ENCODE measurements at regions not wholly inside any gene's neighbourhood (a gene's known extent, or its start where the extent isn't known, plus 50 kb on each side); places are given as distances from the start of the nearest gene placed in this dataset.

DNA sequence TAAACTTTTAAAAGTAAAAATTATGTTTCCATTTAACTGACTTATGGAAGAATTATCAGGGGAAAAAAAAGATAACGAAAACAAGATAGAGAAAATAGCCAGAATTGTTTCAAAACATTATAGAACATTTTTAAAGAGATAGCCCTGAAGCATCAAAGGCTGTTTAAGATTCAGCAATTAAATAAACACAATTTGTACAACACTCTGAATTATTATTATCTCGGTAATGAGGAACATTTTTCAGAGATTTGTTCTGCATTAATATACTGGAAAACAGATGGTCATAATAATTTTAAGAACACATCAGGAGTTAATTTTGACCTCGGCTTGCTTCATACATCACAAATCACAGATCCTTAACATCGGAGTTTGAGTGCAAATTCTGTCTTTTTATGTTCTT, 643.8 kb downstream of the SORCS1 start:
- no peak for DNase-seq (ENCODE audit: low read depth in 2 of 2)

- DNase-seq (ENCODE audit: low read depth in 2 of 2), result no peak
Observed at GRCh38 chr10:106519376-106520030, 645.0 kb downstream of the SORCS1 start.

- no peak for DNase-seq (ENCODE audit: low read depth in 2 of 2)
Observed at GRCh38 chr10:106515206-106515790, 649.2 kb downstream of the SORCS1 start.

GRCh38 chr10:106513352-106513771, 651.1 kb downstream of the SORCS1 start:
- no peak for DNase-seq (ENCODE audit: low read depth in 2 of 2)

GRCh38 chr10:106511917-106512316, 652.6 kb downstream of the SORCS1 start:
- no peak for DNase-seq (ENCODE audit: low read depth in 2 of 2)

DNA sequence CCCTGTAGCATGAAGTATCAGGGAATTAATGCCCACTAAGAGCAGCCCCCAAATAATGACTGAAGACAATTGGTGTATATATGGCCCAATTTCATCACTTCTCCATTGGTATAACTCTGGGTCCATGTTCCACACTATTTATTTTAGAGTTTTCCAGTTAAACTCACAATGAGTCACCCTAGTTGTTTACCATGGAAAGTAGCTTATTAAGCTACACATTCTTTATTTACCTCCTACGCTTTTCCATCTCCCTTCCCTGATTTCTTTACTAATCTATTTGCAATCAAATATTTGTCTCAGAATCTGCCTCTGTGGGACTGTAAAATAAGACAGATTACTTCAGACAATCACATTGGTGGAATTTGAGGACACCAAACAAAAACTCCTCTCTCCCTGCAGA, 655.6 kb downstream of the SORCS1 start:
- no peak for DNase-seq (ENCODE audit: low read depth in 2 of 2)

DNA sequence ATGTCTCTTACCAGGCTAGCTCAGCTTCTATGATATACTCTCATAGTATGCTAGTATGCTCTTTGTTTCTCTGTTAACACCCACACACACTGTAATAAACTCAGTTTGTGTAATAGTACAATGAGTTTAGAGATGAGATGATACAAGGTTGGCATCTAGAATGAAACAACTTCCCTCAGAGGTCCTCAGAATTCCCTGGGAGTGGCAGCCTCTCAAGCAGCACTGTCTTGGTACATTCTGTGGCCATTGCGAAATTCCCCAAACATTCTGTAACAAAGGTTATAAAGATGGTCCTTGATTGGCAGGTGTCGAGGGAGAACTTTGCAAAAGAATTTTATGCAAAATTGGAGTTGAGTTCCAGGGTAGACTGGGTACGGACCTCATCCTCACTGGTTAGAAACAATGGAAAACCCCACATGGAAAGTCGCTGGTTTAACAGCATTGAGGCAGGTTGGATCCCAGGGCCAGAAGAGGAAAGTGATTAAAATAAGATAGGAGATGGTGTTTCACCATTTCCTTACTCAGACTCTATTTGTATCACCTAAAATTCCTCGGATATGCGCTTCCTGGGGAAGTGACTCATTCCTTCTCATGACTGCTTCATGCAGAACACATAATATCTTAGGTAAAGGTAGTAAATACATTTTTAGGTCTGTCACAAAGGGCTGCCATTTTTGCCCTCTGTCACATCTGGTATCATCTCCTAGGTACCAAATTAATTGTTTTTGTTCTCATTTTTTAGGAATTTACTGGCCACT, 657.8 kb downstream of the SORCS1 start:
- no peak for DNase-seq (ENCODE audit: low read depth in 2 of 2)

DNA sequence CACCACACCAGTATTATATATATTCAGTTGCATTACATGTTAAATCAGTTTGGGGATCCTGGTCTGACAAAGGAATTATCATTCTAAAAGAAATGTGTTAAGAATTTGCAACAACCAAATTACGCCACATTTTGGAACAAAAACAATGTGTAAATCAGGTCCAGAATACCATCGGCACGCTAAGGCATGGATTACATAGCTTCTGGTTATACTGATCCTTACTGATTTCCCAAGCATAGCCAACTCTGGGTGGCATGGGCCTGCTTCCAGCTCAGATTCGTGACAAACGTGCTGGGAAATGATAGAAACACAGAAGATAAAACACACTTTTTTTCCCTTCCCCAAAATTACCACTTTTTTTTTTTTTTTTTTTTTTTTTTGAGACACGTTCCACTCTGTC, 660.0 kb downstream of the SORCS1 start:
- DNase-seq (ENCODE audit: low read depth in 2 of 2), result no peak

DNA sequence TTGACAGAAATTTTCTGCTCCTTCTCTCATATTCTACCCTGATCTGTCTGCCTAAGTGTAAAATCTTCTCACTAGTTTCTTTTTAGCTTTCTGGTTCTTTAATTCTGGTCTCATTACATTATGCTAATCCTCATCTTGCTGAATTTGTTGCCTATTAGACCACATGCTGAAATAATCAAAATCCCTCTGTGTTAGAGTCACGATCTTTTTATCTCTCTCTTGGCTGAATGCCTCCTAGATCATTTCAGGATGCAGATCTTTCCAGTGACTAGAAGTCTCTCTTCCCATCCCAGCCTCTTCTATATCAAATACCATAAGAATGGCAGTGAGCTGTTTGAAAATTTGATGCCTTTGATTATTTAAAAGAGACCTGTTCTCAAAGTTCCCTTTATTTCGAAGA, 661.9 kb downstream of the SORCS1 start:
- no peak for DNase-seq (ENCODE audit: low read depth in 2 of 2)

- DNase-seq (ENCODE audit: low read depth in 2 of 2), result no peak
Observed at GRCh38 chr10:106500925-106501525, 663.5 kb downstream of the SORCS1 start.

- no peak for DNase-seq (ENCODE audit: low read depth in 2 of 2)
Observed at GRCh38 chr10:106500041-106500924, 664.2 kb downstream of the SORCS1 start.

DNA sequence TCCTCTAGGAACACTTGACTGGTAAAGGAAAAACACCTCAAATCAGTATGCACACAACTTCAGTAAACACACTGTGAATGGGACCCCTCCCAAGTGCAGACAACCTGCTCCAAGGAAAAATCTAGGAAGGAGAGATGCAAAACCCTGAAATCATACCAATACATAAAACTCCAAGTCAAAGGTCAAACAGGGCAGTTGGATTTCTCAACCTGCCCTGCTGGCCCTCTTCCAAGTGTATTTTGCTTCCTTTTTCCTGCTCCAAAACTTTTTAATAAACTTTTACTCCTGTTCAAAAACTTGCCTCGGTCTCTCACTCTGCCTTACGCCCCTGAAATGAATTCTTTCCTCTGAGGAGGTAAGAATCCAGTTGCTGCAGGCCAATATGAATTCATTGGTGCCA, 665.1 kb downstream of the SORCS1 start:
- no peak for DNase-seq (ENCODE audit: low read depth in 2 of 2)

GRCh38 chr10:106498675-106499074, 665.8 kb downstream of the SORCS1 start:
- no peak for DNase-seq (ENCODE audit: low read depth in 2 of 2)

DNA sequence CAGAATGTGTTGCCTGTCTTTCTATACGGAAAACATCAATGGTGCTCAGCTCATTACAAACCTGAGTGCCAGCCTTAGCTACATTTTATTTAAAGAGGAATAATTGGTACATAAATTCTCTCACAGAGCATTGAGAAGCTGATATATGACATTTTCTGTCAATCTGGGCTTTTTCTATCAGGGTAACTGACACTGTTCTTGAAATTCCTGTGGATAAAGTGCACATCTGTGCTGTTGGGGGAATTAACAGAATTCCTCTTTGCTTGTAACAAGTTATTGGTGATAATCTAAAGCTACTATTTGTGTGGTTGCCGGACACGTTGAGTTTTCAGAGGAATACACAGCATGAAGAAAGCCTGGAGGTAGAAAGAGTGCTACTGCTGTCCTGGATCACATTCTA, 668.6 kb downstream of the SORCS1 start:
- DNase-seq (ENCODE audit: low read depth in 2 of 2), result no peak

DNA sequence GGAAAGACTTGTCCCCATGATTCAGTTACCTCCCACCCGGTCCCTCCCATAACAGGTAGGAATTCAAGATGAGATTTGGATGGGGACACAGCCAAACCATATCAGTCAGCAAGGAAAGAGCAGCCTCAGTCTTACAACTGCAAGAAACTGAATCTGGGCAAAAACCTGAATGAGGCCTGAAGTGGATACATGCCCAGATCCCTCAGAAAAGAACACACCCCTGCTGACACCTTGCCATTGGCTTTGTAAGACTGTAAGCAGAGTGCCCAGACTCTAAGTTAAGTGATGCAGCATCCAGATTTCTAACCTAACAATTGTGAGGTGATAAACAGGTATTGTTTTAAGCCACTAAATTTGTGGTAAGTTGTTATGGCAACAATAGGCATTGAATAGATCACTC, 670.8 kb downstream of the SORCS1 start:
- no peak for DNase-seq (ENCODE audit: low read depth in 2 of 2)

DNA sequence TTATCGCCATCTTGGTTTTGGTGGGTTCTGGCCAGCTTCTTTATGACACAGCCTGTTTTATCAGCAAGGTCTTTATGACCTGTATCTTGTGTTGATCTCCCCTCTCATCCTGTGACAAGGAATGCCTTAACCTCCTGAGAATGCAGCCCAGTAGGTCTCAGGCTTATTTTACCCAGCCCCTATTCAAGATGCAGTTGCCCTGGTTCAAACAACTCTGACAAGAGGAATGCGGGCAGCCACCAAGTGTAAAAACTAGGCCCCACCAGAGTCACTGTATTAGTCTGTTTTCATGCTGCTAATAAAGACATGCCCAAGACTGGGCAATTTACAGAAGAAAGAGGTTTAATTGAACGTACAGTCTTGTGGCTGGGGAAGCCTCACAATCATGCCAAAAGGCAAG, 671.3 kb downstream of the SORCS1 start:
- DNase-seq (ENCODE audit: low read depth in 2 of 2), result no peak

DNA sequence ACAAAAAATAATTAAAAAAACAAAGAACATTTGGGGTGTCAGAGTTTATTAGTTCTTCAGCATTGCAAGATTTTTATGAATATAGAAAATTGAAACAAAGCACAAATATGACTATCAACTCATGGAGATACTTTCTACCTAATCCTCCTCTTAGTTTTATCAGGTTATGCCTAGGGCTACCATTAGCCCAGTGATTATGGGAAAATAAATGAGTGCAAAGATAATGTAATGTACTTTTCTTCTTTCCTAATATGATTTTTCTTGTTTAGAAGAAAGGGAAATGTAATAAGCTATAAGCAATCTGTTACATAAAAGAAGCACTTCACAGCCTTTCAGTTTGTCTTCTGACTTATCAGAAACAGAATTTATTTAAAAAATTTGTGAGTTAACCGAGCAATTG, 676.8 kb downstream of the SORCS1 start:
- DNase-seq (ENCODE audit: low read depth in 2 of 2), result no peak

- no peak for DNase-seq (ENCODE audit: low read depth in 2 of 2)
Observed at GRCh38 chr10:106481598-106482275, 682.8 kb downstream of the SORCS1 start.

GRCh38 chr10:106479636-106480035, 684.9 kb downstream of the SORCS1 start:
- DNase-seq (ENCODE audit: low read depth in 2 of 2), result no peak

- DNase-seq (ENCODE audit: low read depth in 2 of 2), result no peak
Observed at GRCh38 chr10:106474876-106475275, 689.6 kb downstream of the SORCS1 start.

GRCh38 chr10:106473129-106473685, 691.3 kb downstream of the SORCS1 start:
- no peak for DNase-seq (ENCODE audit: low read depth in 2 of 2)

All from stimulated activated CD8-positive, alpha-beta memory T cell treated with anti-CD3 and anti-CD28 coated beads, Interleukin-2, amount 100 ng/mL, for 48 hours (primary cell).